RKO (cell line): ENCODE measurements at regions not wholly inside any gene's neighbourhood (a gene's known extent, or its start where the extent isn't known, plus 50 kb on each side); places are given as distances from the start of the nearest gene placed in this dataset.

Source experiments
- DNase-seq: peaks from one replicate; pipeline ENCODE4 v3.0.0-alpha.2; 2016; ENCODE audit warnings: low spot score

- DNase-seq, result no peak
Observed at GRCh38 chr6:94372229-94372628, 952.9 kb upstream of the EPHA7 start.

- no peak for DNase-seq
Observed at GRCh38 chr6:94367316-94367715, 948.0 kb upstream of the EPHA7 start.

- no peak for DNase-seq
Observed at GRCh38 chr6:94362061-94362864, 942.9 kb upstream of the EPHA7 start.

- no peak for DNase-seq
Observed at GRCh38 chr6:94361304-94362060, 942.1 kb upstream of the EPHA7 start.

- no peak for DNase-seq
Observed at GRCh38 chr6:94357381-94357980, 938.1 kb upstream of the EPHA7 start.

GRCh38 chr6:94350833-94351232, 931.5 kb upstream of the EPHA7 start:
- DNase-seq, result no peak

- DNase-seq, result no peak
Observed at GRCh38 chr6:94349227-94349626, 929.9 kb upstream of the EPHA7 start.

- no peak for DNase-seq
Observed at GRCh38 chr6:94344866-94345265, 925.5 kb upstream of the EPHA7 start.

- no peak for DNase-seq
Observed at GRCh38 chr6:94341173-94341572, 921.8 kb upstream of the EPHA7 start.

- DNase-seq, result peak; percentile 35
Observed at GRCh38 chr6:94323853-94324252, 904.5 kb upstream of the EPHA7 start.

- no peak for DNase-seq
Observed at GRCh38 chr6:94300424-94301144, 881.2 kb upstream of the EPHA7 start.

- no peak for DNase-seq
Observed at GRCh38 chr6:94289131-94289530, 869.8 kb upstream of the EPHA7 start.

GRCh38 chr6:94278146-94278545, 858.8 kb upstream of the EPHA7 start:
- DNase-seq, result no peak

GRCh38 chr6:94272327-94272726, 853.0 kb upstream of the EPHA7 start:
- no peak for DNase-seq

- no peak for DNase-seq
Observed at GRCh38 chr6:94270091-94270948, 851.0 kb upstream of the EPHA7 start.

GRCh38 chr6:94269256-94269655, 849.9 kb upstream of the EPHA7 start:
- peak; percentile 28 for DNase-seq

- no peak for DNase-seq
Observed at GRCh38 chr6:94260765-94261164, 841.4 kb upstream of the EPHA7 start.

- DNase-seq, result peak; percentile 19
Observed at GRCh38 chr6:94254689-94255088, 835.3 kb upstream of the EPHA7 start.

GRCh38 chr6:94251878-94252277, 832.5 kb upstream of the EPHA7 start:
- no peak for DNase-seq

GRCh38 chr6:94245395-94245794, 826.0 kb upstream of the EPHA7 start:
- DNase-seq, result no peak

- DNase-seq, result no peak
Observed at GRCh38 chr6:94238868-94239267, 819.5 kb upstream of the EPHA7 start.
